GM18520 (cell line): ENCODE measurements at regions not wholly inside any gene's neighbourhood (a gene's known extent, or its start where the extent isn't known, plus 50 kb on each side); places are given as distances from the start of the nearest gene placed in this dataset.
"Not testable (repeated sequence)": the region's sequence is repeated elsewhere in the genome, so short reads cannot be mapped to it uniquely, and the experiment has no call there.

Experiments
- ATAC-seq: cut with Tn5 transposase; IDR thresholded peaks from one replicate; pipeline ENCODE4 v1.9.1; 2021; ENCODE audit not compliant: unreplicated experiment

- ATAC-seq = no peak
Observed at GRCh38 chr21:39004634-39005501, 178.4 kb downstream of the PSMG1 start.

- ATAC-seq = no peak
Observed at GRCh38 chr21:39003982-39004633, 179.1 kb downstream of the PSMG1 start.

DNA sequence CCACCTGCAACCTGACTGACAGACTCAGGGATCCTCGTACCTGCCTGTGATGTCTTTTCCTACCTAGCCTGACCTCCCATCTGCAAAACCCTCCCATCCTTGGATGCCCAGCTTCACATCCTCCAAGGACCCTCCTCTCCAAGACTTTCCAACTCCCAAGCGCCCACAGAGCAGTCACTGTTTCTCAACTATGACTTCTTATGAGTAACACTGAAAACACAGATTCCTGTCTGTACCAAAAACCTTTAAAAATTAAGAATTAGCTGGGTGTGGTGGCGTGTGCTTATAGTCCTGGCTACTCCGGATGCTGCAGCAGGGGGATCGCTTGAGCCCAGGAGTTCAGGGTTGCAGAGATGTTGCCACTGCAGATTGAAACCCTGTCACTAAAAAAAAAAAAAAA lies 181.9 kb downstream of the PSMG1 start:
- ATAC-seq = no peak

DNA sequence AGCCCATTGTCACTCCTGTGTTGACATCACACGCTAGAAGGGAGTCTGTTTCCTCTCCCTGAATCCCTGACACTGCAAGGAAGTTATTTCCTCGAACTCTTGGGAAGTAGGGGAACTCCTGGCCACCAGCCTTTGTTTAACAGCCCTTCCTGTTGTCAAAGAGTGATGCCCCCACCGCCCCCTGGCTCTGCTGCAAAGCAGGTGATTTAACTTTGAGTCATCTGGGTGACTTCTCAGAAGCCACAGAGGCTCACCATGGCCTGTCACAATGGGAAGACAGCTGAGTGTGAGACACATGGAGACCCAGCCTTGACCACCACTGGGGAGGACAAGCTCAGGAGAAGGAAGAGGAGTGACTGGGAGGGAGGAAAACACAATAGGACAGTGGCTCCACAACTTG lies 182.8 kb downstream of the PSMG1 start:
- ATAC-seq = no peak

- ATAC-seq = no peak
Observed at GRCh38 chr21:38999161-38999560, 184.1 kb downstream of the PSMG1 start.

DNA sequence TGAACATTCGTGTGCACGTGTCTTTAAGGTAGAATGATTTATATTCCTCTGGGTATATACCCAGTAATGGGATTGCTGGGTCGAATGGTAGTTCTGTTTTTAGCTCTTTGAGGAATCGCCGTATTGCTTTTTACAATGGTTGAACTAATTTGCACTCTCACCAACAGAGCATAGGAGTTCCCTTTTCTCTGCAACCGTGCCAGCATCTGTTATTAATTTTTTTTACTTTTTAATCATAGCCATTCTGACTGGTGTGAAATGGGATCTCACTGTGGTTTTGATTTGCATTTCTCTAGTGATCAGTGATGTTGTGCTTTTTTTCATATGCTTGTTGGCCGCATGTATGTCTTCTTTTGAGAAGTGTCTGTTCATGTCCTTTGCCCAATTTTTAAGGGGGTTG lies 185.0 kb downstream of the PSMG1 start:
- not testable (repeated sequence) for ATAC-seq

- ATAC-seq = not testable (repeated sequence)
Observed at GRCh38 chr21:38997843-38998175, 185.4 kb downstream of the PSMG1 start.

- ATAC-seq = no peak
Observed at GRCh38 chr21:38997051-38997842, 186.0 kb downstream of the PSMG1 start.

- ATAC-seq = no peak
Observed at GRCh38 chr21:38996355-38996754, 186.9 kb downstream of the PSMG1 start.

- ATAC-seq = no peak
Observed at GRCh38 chr21:38995731-38996130, 187.5 kb downstream of the PSMG1 start.

- ATAC-seq = no peak
Observed at GRCh38 chr21:38995071-38995669, 188.1 kb downstream of the PSMG1 start.

- ATAC-seq = no peak
Observed at GRCh38 chr21:38994042-38994441, 188.3 kb downstream of the ETS2 start.

GRCh38 chr21:38993561-38993960 lies 187.8 kb downstream of the ETS2 start:
- ATAC-seq = no peak

DNA sequence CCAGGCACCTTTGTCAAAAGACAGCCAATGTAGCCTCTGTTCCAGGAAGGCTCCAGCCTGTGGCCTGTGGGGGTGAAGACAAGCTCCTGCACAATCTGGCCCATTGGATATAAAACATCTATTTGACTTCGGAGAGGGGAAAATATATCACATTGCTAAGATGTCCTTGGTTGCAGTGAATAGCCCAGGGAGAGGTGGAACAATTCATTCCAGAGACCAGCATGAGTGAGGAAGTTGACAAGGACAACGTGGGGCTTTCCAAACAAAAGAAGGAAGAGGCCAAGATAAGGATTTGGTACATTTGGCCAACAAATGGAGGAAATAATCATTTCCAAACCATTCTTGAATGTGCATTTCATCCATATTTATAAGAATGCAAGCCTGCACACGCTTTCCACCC lies 187.0 kb downstream of the ETS2 start:
- no peak for ATAC-seq

DNA sequence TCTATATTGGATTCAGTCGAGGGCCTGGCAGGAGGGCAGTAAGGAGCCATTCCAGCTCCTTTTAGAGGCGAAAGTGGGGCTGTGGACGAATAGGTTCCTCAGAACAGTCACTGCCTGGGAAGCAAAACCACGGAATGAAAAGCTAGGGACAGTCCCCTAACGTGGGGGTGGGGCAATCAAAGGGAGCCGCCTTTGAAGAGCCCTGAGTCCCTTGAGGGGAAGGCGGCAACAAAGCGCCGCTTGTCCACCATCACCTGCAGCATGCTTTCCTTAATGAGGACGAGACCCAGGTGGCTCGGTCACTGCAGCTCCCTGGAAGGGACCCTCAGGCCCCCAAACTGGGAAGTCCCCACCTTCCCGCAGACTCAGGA lies 184.7 kb downstream of the ETS2 start:
- ATAC-seq = no peak

GRCh38 chr21:38989745-38990423 lies 184.2 kb downstream of the ETS2 start:
- ATAC-seq = no peak

DNA sequence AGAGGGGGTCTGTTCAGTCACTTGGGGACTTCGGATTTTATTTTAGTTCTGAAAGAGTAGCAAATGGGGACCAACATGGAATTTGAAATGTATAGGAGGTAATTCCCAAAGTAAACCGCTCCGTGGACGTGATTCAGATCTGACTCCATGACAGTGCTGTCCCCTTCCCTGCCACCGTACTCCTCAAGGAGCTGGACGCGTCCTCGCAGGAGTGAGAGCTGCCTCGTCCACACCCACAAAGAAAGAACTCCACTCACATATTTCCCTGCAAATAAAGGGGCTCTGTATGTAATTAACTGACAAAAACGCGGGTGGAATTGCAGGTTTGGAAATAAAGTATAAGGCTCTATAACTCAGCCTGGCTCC lies 183.6 kb downstream of the ETS2 start:
- no peak for ATAC-seq

DNA sequence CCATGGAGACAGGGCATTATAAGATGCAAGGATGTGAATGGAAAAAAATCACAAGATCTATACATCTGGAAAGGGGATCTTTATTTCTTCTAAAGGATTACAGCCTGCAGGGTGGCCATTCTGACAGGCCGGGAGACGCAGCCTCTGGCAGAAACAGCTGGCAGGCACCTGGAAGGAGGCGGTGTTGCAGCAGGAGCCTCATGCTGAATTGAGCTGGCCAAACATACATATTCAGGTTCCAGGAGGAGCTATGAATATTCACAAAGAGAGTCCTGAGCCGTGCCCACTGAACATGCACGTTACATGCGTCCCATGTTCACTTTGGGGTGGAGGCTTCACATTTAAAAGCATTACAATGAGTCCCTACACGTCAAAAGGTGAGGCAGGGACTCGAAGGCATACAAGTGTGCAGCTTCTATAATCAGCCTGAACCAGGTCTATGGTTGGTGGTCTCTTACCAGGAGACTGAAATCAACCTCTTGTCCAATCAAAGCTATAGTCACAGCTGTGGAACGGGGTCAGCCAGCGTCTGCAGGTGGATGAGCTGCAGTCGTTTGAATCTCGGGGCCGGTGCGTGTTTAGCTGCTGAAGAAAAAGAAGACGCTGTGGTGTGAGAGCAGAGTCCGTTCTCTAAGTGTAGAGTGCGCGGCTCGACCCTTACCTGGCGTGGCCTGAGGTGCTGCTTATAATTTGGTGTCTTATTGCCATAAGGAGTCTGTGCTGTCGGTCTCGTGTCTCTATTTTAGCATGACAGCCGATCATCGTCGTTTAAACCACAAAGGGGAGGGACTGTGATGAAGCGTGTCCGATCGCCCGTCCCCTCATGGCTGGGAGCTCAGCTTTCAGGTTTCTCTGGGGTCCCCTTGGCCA lies 183.0 kb downstream of the ETS2 start:
- ATAC-seq = no peak

DNA sequence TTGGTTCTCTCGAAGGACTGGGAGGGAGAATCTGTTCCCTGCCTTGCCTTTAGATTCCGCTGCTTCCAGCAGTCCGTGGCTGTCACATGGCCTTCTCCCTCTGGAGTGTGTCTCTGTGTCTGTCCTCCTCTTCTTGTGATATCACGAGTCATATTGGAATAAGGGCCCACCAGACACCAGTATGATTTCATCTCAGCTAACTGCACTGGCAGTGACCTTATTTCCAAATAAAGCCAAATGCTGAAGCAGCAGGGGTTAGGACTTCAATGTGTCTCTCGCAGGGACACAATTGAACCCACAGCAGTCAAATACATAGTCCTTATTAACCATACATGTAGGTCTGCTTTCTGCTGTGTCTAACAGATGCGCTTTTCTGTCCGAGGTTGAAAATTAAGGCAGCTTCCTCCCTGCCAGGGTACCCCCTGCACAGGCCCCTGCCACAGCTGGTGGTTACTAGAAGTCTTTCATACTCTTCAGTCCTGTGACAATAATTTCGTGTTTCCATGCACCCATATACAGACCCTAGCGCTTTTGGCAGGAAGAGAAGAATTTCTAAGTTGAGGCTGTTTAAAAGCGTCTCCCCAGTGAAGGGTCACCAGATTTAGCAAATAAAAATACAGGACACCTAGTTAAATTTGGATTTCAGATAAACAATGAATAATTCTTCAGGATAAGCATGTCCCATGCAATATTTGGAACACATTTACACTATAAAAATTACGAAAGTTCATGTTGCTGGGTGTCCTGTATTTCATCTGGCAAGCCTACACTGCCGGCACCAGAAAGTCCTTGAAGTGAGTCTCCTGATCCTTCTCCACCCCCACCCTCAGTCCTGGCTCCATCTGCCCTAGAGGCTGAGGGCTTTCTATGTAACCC lies 182.1 kb downstream of the ETS2 start:
- ATAC-seq = no peak
